Caco-2 (cell line): ENCODE measurements at regions not wholly inside any gene's neighbourhood (a gene's known extent, or its start where the extent isn't known, plus 50 kb on each side); places are given as distances from the start of the nearest gene placed in this dataset.

Experiments
- BruUV-seq: library from RNA; stranded (reverse); fragments of 400-500 nt; replicated peaks from 2 replicates; lab custom pipeline; 2021; lab: Mats Ljungman, UMichigan
- CTCF ChIA-PET: fragments of 300-600 bp; sonication (Branson Sonifier 250); formaldehyde crosslinking; loops from one replicate; lab custom pipeline; 2022; ENCODE audit warnings: antibody characterized with exemption; lab: Charles Lee
- POLR2A ChIA-PET: fragments of 300-600 bp; sonication (Branson Sonifier 250); formaldehyde crosslinking; loops from one replicate; lab custom pipeline; 2022; ENCODE audit warnings: antibody characterized with exemption; lab: Charles Lee
- DNase-seq, 2 experiments: peaks; one replicate each; pipeline versions ENCODE4 v3.0.0 to v3.0.0-alpha.2; 2020 to 2022
- H3K27me3 ChIP-seq: replicated peaks from 2 replicates; pipeline ENCODE4 v1.6.0; 2011; ENCODE audit warnings: low read length; ENCODE audit not compliant: control insufficient read depth, insufficient read depth
- H3K36me3 ChIP-seq: 2 replicates; pipeline ENCODE4 v1.5.1; 2011; ENCODE audit warnings: low read length; ENCODE audit not compliant: control insufficient read depth, insufficient read depth
- H3K4me1 ChIP-seq: fragments of 250-450 bp; sonication (Bioruptor Pico); 2 replicates; pipeline ENCODE4 v1.5.1; 2020; ENCODE audit warnings: mild to moderate bottlenecking
- H3K4me3 ChIP-seq: 2 replicates; pipeline ENCODE4 v1.5.1; 2011; ENCODE audit warnings: low read depth, mild to moderate bottlenecking, control low read depth, low read length
- H3K9me3 ChIP-seq: fragments of 250-450 bp; sonication (Bioruptor Pico); 2 replicates; pipeline ENCODE4 v1.5.1; 2020; ENCODE audit warnings: mild to moderate bottlenecking, moderate library complexity
- H3K27ac Mint-ChIP-seq: one replicate; pipeline ENCODE4 v1.8.0; 2022; ENCODE audit warnings: mixed read lengths; ENCODE audit not compliant: unreplicated experiment
- H3K27me3 Mint-ChIP-seq: one replicate; pipeline ENCODE4 v1.8.0; 2022; ENCODE audit warnings: mixed read lengths; ENCODE audit not compliant: insufficient read depth, unreplicated experiment
- H3K36me3 Mint-ChIP-seq: one replicate; pipeline ENCODE4 v1.8.0; 2022; ENCODE audit warnings: mild to moderate bottlenecking, mixed read lengths; ENCODE audit not compliant: insufficient read depth, unreplicated experiment
- H3K4me1 Mint-ChIP-seq: one replicate; pipeline ENCODE4 v1.8.0; 2022; ENCODE audit warnings: low read depth, mixed read lengths; ENCODE audit not compliant: unreplicated experiment
- H3K4me3 Mint-ChIP-seq: one replicate; pipeline ENCODE4 v1.8.0; 2022; ENCODE audit warnings: mild to moderate bottlenecking, moderate library complexity, mixed read lengths; ENCODE audit not compliant: unreplicated experiment
- H3K9me3 Mint-ChIP-seq: one replicate; pipeline ENCODE4 v1.8.0; 2022; ENCODE audit warnings: mixed read lengths; ENCODE audit not compliant: unreplicated experiment
- intact Hi-C: fragments of 100-400 bp; cut with micrococcal nuclease; formaldehyde crosslinking; loops from one replicate; pipeline ENCODE4 v1.10.0; 2022; ENCODE audit not compliant: unreplicated experiment
- TF ChIP-seq, protein P1 (sequence below), 2 experiments: fragments of 200-600 bp in 1 of 2; IDR thresholded peaks; 1 replicate in 1 of 2; 2 replicates in 1 of 2; pipeline versions ENCODE4 v1.5.1 to v1.8.0; 2011 to 2022; ENCODE audit warnings: antibody characterized with exemption in 1 of 2, control low read depth in 1 of 2, inconsistent platforms in 1 of 2, low read depth in 1 of 2, low read length in 1 of 2, mild to moderate bottlenecking in 1 of 2, moderate library complexity in 1 of 2; ENCODE audit not compliant: insufficient read depth in 1 of 2, severe bottlenecking in 1 of 2, unreplicated experiment in 1 of 2

- intact Hi-C loops, result no loop called here
- CTCF ChIA-PET, result no interaction called here
Observed at GRCh38 chr15:69980341-69981059, 117.2 kb downstream of the TLE3 start.

DNA sequence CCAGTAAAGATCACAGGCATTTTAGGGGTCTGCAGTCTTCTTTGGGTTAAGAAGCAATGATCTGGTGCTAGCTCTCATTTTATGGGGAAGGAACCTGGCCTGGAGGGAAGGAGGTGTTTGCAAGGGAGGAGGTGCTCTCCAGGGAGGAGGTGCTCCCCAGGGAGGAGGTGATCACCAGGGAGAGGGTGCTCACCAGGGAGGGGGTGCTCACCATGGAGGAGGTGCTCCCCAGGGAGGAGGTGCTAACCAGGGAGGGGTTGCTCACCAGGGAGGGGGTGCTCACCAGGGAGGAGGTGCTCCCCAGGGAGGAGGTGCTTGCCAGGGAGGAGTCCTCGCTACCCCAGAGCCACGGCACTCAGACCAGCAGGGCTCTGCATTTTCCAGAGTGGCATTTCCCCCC, 115.7 kb downstream of the TLE3 start:
- CTCF ChIA-PET, result no interaction called here
- Mint-ChIP-seq H3K27me3 (peaks cover 4% of the 10 kb centered on the region), H3K36me3 (no peaks in the 10 kb centered on the region), H3K4me3 (no peak overlapping the region), H3K27ac (no peak overlapping the region), H3K4me1 (no peaks in the 10 kb centered on the region), H3K9me3 (no peaks in the 10 kb centered on the region)
- H3K27me3 ChIP-seq, result no peaks in the 10 kb centered on the region
- no peaks in the 10 kb centered on the region for H3K9me3 ChIP-seq
- POLR2A ChIA-PET, result no interaction called here
- no peaks in the 10 kb centered on the region for H3K36me3 ChIP-seq
- no peak for DNase-seq
- intact Hi-C loops, result no loop called here
- no peak overlapping the region for H3K4me3 ChIP-seq
- TF ChIP-seq, protein P1, sequence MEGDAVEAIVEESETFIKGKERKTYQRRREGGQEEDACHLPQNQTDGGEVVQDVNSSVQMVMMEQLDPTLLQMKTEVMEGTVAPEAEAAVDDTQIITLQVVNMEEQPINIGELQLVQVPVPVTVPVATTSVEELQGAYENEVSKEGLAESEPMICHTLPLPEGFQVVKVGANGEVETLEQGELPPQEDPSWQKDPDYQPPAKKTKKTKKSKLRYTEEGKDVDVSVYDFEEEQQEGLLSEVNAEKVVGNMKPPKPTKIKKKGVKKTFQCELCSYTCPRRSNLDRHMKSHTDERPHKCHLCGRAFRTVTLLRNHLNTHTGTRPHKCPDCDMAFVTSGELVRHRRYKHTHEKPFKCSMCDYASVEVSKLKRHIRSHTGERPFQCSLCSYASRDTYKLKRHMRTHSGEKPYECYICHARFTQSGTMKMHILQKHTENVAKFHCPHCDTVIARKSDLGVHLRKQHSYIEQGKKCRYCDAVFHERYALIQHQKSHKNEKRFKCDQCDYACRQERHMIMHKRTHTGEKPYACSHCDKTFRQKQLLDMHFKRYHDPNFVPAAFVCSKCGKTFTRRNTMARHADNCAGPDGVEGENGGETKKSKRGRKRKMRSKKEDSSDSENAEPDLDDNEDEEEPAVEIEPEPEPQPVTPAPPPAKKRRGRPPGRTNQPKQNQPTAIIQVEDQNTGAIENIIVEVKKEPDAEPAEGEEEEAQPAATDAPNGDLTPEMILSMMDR (IDR thresholded peaks at IDR 0.05; ENCODE audit: insufficient read depth in 1 of 2, low read depth in 1 of 2, low read length in 1 of 2, severe bottlenecking in 1 of 2, unreplicated experiment in 1 of 2), result no peak
- BruUV-seq, result no TSS peak
- no peaks in the 10 kb centered on the region for H3K4me1 ChIP-seq

More at GRCh38 chr15:69980341-69981059, 117.2 kb downstream of the TLE3 start:
- POLR2A ChIA-PET, result no interaction called here
- H3K27me3 ChIP-seq, result no peaks in the 10 kb centered on the region
- no peaks in the 10 kb centered on the region for H3K9me3 Mint-ChIP-seq
- H3K4me1 Mint-ChIP-seq, result no peaks in the 10 kb centered on the region
- H3K4me3 ChIP-seq, result no peak overlapping the region
- no peak for DNase-seq
- no peak overlapping the region for H3K27ac Mint-ChIP-seq
- no TSS peak for BruUV-seq
- H3K36me3 Mint-ChIP-seq, result no peaks in the 10 kb centered on the region
- H3K36me3 ChIP-seq, result no peaks in the 10 kb centered on the region
- no peaks in the 10 kb centered on the region for H3K4me1 ChIP-seq
- H3K4me3 Mint-ChIP-seq, result no peak overlapping the region
- TF ChIP-seq, protein P1 (IDR thresholded peaks at IDR 0.05; ENCODE audit: insufficient read depth in 1 of 2, low read depth in 1 of 2, low read length in 1 of 2, severe bottlenecking in 1 of 2, unreplicated experiment in 1 of 2), result no peak
- peaks cover 4% of the 10 kb centered on the region for H3K27me3 Mint-ChIP-seq
- H3K9me3 ChIP-seq, result no peaks in the 10 kb centered on the region

GRCh38 chr15:69983696-69984265, 113.9 kb downstream of the TLE3 start:
- Histone ChIP-seq H3K9me3 (no peaks in the 10 kb centered on the region), H3K4me1 (no peaks in the 10 kb centered on the region), H3K4me3 (no peak overlapping the region), H3K36me3 (no peaks in the 10 kb centered on the region), H3K27me3 (no peaks in the 10 kb centered on the region)
- TF ChIP-seq, protein P1 (IDR thresholded peaks at IDR 0.05; ENCODE audit: insufficient read depth in 1 of 2, low read depth in 1 of 2, low read length in 1 of 2, severe bottlenecking in 1 of 2, unreplicated experiment in 1 of 2), result no peak
- peaks cover 7% of the 10 kb centered on the region for H3K27me3 Mint-ChIP-seq
- intact Hi-C loops, result no loop called here
- ChIA-PET POLR2A (interaction anchor here (0.5 kb wide), 1 partner anchor 13 kb away, joined by 7 read pairs; no protein-coding TSS in a partner anchor), CTCF (no interaction called here)
- H3K27ac Mint-ChIP-seq, result no peak overlapping the region
- no TSS peak for BruUV-seq
- H3K36me3 Mint-ChIP-seq, result no peaks in the 10 kb centered on the region
- no peak for DNase-seq
- H3K9me3 Mint-ChIP-seq, result no peaks in the 10 kb centered on the region
- peaks cover 7% of the 10 kb centered on the region for H3K4me1 Mint-ChIP-seq
- H3K4me3 Mint-ChIP-seq, result no peak overlapping the region
